Heart left ventricle (tissue), 13 donors: ENCODE measurements at regions not wholly inside any gene's neighbourhood (a gene's known extent, or its start where the extent isn't known, plus 50 kb on each side); places are given as distances from the start of the nearest gene placed in this dataset.

Experiments used
- POLR2A ChIP-seq, 2 donors: fragments of 450-650 bp; IDR thresholded peaks; one replicate each; pipeline ENCODE4 v1.6.1; 2017; ENCODE audit warnings: antibody characterized with exemption in 2 of 2, mild to moderate bottlenecking in 2 of 2, moderate library complexity in 2 of 2
- TF ChIP-seq, protein P1 (sequence below), 12 donors: fragments of 200-600 bp; sonication (generic) in 4 of 12; IDR thresholded peaks; one replicate each; pipeline versions ENCODE4 v1.5.0 to v1.8.0; 2018 to 2022; ENCODE audit warnings: antibody characterized with exemption in 12 of 12, mild to moderate bottlenecking in 5 of 12
- donor health status: ischemic (EF 13 %, LVEDD 7.1; RV severe dilation, severe dysfunction).
- donor health status: DM: no; HTN: yes; CAD: no.
- donor health status: DM: no; HTN: no; CAD: no.
- donor health status: ischemic (EF 25% LVEDD 6.9; RV normal size, moderate dysfunction).
- donor health status: ischemic (EF 25% LVEDD 5.7; RV mildly dilated, moderate dysfunction).
- donor health status: ischemic (EF 35%, LVEDD 5.7; RV mildly dilated, moderate dysfunction).
- donor health status: nonischemic (EF 11% LVEDD 7.7; RV severe dilation, severe dysfunction).
- donor health status: DM: yes; HTN: yes; CAD: no.
- donor health status: PGD.
- donor health status: ischemic (EF 29% LVEDD 5.4; RV normal size, mild dysfunction).
- donor health status: nonischemic (EF 23%, LVEDD 6.1; RV moderate dilation, normal function).

DNA sequence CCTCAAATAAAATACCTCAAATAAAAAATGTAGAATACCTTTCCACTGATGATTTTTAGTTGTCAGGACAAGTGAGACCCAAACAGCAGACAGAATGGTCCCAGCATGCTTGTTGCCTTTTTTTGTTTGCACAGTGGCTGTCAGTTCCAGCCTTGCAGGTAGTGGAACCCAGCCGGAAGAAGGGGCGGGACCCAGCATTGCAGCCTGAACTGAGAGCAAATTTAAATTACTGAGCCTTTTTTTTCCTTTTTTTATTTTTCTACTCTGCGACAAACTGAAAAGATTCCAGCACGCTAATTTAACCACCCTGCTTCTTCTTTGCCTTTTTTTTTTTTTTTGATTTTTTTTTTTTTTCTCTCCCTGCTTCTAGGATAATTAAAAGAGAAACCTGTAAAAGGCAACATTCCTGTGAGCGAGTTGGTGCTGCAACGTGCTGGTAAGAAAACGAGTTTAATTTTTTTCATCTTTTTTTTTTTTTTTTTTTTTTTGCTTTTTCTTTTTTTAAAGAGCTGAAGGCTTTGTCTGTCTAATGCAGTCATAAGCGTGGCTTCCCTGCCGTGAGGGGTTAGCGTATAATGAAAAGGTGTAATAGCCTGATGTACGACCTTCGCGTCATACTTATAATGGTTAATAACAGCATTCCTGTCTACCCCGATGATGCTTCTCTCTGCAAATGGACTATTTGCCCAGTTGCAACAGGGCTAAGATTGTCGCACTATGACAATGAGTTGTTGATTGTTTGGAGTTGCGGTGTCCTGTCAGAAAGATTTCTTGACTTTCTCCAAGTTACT, 555.3 kb upstream of the CELF2 start:
- TF ChIP-seq POLR2A (IDR thresholded peaks at IDR 0.05), result no peak
- TF ChIP-seq, protein P1, sequence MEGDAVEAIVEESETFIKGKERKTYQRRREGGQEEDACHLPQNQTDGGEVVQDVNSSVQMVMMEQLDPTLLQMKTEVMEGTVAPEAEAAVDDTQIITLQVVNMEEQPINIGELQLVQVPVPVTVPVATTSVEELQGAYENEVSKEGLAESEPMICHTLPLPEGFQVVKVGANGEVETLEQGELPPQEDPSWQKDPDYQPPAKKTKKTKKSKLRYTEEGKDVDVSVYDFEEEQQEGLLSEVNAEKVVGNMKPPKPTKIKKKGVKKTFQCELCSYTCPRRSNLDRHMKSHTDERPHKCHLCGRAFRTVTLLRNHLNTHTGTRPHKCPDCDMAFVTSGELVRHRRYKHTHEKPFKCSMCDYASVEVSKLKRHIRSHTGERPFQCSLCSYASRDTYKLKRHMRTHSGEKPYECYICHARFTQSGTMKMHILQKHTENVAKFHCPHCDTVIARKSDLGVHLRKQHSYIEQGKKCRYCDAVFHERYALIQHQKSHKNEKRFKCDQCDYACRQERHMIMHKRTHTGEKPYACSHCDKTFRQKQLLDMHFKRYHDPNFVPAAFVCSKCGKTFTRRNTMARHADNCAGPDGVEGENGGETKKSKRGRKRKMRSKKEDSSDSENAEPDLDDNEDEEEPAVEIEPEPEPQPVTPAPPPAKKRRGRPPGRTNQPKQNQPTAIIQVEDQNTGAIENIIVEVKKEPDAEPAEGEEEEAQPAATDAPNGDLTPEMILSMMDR (IDR thresholded peaks at IDR 0.05), result no peak
